Lung (tissue), 11 donors: ENCODE measurements at regions not wholly inside any gene's neighbourhood (a gene's known extent, or its start where the extent isn't known, plus 50 kb on each side); places are given as distances from the start of the nearest gene placed in this dataset.
A peak's percentile ranks its signal among the peaks of the same experiment; 100 is the strongest.

Experiments used
- ATAC-seq: fragments of 200-7000 bp; cut with Tn5 transposase; one replicate; pipeline ENCODE4 v1.9.1; 2020; ENCODE audit warnings: moderate number of reproducible peaks; ENCODE audit not compliant: insufficient read depth, low FRiP score
- DNase-seq, 3 donors: peaks; one replicate each; pipeline ENCODE4 v3.0.0-alpha.2; 2013 to 2017
- H3K27ac ChIP-seq, 2 donors: one replicate each; pipeline ENCODE4 v1.5.1; 2013; ENCODE audit warnings: mild to moderate bottlenecking in 2 of 2, moderate library complexity in 2 of 2, control low read depth in 1 of 2, inconsistent platforms in 1 of 2, low read depth in 1 of 2, low read length in 1 of 2
- H3K27me3 ChIP-seq, 3 donors: one replicate each; pipeline ENCODE4 v1.5.1; 2013; ENCODE audit warnings: low read length in 2 of 3; ENCODE audit not compliant: control insufficient read depth in 3 of 3, insufficient read depth in 3 of 3
- H3K36me3 ChIP-seq, 4 donors: one replicate each; pipeline ENCODE4 v1.5.1; 2013; ENCODE audit warnings: low read length in 4 of 4, mild to moderate bottlenecking in 1 of 4, moderate library complexity in 1 of 4; ENCODE audit not compliant: control insufficient read depth in 4 of 4, insufficient read depth in 4 of 4
- H3K4me1 ChIP-seq, 5 donors: one replicate each; pipeline ENCODE4 v1.5.1; 2013; ENCODE audit warnings: low read length in 5 of 5, mild to moderate bottlenecking in 2 of 5, moderate library complexity in 1 of 5; ENCODE audit not compliant: control insufficient read depth in 5 of 5, insufficient read depth in 5 of 5
- H3K4me3 ChIP-seq: one replicate; pipeline ENCODE4 v1.5.1; 2013; ENCODE audit warnings: mild to moderate bottlenecking, control low read depth, moderate library complexity
- H3K9ac ChIP-seq, 2 donors: one replicate each; pipeline ENCODE4 v1.5.1; 2013; ENCODE audit warnings: low read length in 2 of 2, control low read depth in 1 of 2; ENCODE audit not compliant: insufficient read depth in 1 of 2
- H3K9me3 ChIP-seq, 4 donors: one replicate each; pipeline ENCODE4 v1.5.1; 2013; ENCODE audit warnings: low read length in 3 of 4, mild to moderate bottlenecking in 1 of 4, moderate library complexity in 1 of 4; ENCODE audit not compliant: control insufficient read depth in 4 of 4, insufficient read depth in 3 of 4
- WGBS, 2 donors: extraction: QIAGEN DNeasy Blood & Tissue Kit; methylation state at CpG; one replicate each; pipeline ENCODE4 v1.1.7; 2013; 5-methylcytosine and 5-hydroxymethylcytosine counted together
- TF ChIP-seq, protein P1 (sequence below): IDR thresholded peaks from 2 replicates; pipeline ENCODE4 v1.5.1; 2012; ENCODE audit warnings: mild to moderate bottlenecking; ENCODE audit errors: control extremely low read depth, extremely low read depth
- donor health status: control.
- donor health status: control.
- donor health status: Bipolar disorder and iron deficiency.
- donor health status: healthy.
- donor health status: DM: yes; HTN: yes; CAD: no.

DNA sequence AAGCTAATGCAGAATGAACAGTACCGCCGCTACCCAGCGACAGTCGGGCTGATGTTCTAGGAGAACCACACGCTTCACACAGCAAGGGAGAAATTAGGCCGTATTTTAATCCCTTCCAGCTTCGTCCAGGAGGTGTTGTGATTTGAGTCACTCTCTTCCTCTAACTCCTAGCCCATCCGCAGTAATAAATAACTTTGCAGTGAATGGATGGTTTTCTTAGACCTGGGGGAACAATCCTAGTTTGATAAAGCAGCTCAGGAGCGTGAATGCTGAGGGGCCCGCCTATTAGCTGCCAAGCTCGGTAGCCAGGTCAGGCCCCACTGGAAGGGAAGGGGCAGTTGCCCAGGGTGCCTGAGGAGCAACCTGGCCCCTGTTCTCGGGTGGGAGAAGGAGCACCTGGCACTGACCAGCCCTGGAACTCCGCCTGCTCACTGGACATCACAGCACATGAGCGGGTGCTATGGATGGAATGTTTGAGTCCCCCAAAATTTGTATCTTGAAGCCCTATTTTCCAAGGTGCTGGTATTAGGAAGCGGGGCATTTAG is 146.0 kb upstream of the AFDN start:
- TF ChIP-seq, protein P1, sequence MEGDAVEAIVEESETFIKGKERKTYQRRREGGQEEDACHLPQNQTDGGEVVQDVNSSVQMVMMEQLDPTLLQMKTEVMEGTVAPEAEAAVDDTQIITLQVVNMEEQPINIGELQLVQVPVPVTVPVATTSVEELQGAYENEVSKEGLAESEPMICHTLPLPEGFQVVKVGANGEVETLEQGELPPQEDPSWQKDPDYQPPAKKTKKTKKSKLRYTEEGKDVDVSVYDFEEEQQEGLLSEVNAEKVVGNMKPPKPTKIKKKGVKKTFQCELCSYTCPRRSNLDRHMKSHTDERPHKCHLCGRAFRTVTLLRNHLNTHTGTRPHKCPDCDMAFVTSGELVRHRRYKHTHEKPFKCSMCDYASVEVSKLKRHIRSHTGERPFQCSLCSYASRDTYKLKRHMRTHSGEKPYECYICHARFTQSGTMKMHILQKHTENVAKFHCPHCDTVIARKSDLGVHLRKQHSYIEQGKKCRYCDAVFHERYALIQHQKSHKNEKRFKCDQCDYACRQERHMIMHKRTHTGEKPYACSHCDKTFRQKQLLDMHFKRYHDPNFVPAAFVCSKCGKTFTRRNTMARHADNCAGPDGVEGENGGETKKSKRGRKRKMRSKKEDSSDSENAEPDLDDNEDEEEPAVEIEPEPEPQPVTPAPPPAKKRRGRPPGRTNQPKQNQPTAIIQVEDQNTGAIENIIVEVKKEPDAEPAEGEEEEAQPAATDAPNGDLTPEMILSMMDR: no peak
- ATAC-seq (no peak), DNase-seq (peak in 1 of 3 donors; percentile 3)
- Histone ChIP-seq H3K27ac (no peak overlapping the region), H3K4me3 (no peak overlapping the region), H3K9me3 (peaks cover 0 to 2% (median 0%) of the 10 kb centered on the region in 4 donors), H3K4me1 (peaks cover 0 to 25% (median 14%) of the 10 kb centered on the region in 5 donors), H3K36me3 (no peaks in the 10 kb centered on the region), H3K9ac (no peak overlapping the region), H3K27me3 (peaks cover 0 to 17% (median 0%) of the 10 kb centered on the region in 3 donors)
- 95 to 96% methylated on average over 15 of the region's 15 CpGs for WGBS, 2 donors

DNA sequence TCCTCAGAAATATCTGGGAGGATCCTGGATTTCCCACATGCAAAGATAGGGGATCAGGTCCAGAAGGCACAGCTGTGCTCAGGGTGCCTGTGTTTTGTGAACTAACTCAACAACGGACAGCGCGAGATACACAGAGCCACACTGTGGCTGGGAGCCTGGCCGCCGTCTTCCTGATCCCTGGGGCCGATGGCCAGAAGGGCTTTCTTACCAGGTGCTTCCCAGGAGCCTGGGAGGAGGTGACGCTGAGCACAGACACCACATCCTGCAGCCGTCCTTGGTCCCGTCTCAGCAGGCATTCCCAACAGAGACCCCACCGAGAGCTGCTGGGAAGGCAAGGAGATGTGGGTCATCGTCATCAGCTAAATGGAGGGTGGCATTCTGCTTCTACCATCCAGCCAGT is 144.6 kb upstream of the AFDN start:
- WGBS, 2 donors: 78 to 93% methylated on average over 9 to 11 of the region's 11 CpGs
- H3K36me3 ChIP-seq: no peaks in the 10 kb centered on the region
- H3K4me3 ChIP-seq: no peak overlapping the region
- H3K27me3 ChIP-seq: peaks cover 0 to 21% (median 8%) of the 10 kb centered on the region in 3 donors
- H3K9me3 ChIP-seq: peaks cover 0 to 2% (median 0%) of the 10 kb centered on the region in 4 donors
- H3K9ac ChIP-seq: no peak overlapping the region
- H3K27ac ChIP-seq: peak overlapping the region; percentile 30 to 37
- DNase-seq (no peak), ATAC-seq (no peak)
- TF ChIP-seq, protein P1: no peak
- H3K4me1 ChIP-seq: peaks cover 0 to 18% (median 12%) of the 10 kb centered on the region in 5 donors

DNA sequence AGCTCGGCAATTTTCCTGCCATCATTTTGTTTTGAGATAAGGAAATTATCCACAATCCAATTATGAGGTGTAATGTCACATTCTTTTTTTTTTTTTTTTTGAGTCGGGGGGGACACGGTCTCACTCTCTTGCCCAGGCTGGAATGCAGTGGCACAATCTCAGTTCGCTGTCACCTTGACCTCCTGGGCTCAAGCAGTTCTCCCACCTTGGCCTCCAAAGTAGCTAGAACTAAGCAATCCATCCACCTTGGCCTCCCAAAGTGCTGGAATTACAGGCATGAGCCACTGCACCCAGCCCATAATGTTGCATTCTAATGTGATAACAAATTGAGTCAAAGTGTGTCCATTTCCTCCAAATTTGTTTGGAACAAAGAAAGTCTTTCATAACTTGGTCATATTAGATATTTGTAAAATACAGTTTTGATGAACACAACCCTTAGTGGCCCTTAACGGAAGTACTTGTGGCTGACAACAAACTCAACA is 144.1 kb upstream of the AFDN start:
- 62 to 84% methylated on average over 5 of the region's 5 CpGs for WGBS, 2 donors
- ATAC-seq (no peak), DNase-seq (no peak)
- TF ChIP-seq, protein P1: no peak
- H3K9ac ChIP-seq: no peak overlapping the region
- H3K27ac ChIP-seq: peak overlapping the region; percentile 30 to 37
- H3K27me3 ChIP-seq: peaks cover 0 to 21% (median 8%) of the 10 kb centered on the region in 3 donors
- peaks cover 0 to 2% (median 0%) of the 10 kb centered on the region in 4 donors for H3K9me3 ChIP-seq
- H3K36me3 ChIP-seq: no peaks in the 10 kb centered on the region
- H3K4me3 ChIP-seq: no peak overlapping the region
- H3K4me1 ChIP-seq: peaks cover 3 to 18% (median 12%) of the 10 kb centered on the region in 5 donors
